Activated CD4-positive, alpha-beta T cell treated with anti-CD3 and anti-CD28 coated beads, Interleukin-2, amount 50 U/mL, for 16 hours (primary cell): ENCODE measurements at regions not wholly inside any gene's neighbourhood (a gene's known extent, or its start where the extent isn't known, plus 50 kb on each side); places are given as distances from the start of the nearest gene placed in this dataset.

ENCODE experiments used
- DNase-seq: peaks from one replicate; pipeline ENCODE4 v3.0.0-alpha.2; 2020

DNA sequence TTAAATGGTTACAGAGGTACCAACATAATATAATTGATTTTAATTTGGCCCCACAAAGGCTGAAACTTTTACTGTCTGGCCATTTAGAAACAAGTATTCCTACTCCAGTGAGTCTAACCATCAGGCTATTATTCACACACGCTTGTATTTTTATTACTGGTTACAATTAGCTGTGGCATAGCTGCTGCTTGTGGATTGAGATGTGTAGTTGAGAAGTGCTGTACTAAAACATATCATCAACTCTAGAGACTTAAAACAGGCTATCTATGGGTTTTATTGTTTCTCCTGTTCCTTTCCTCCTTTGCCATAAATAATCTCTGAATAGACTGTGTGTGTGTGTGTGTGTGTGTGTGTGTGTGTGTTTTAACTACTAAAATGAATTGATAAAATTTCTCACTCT, 530.2 kb downstream of the CCDC85A start:
- DNase-seq, result no peak

- DNase-seq, result no peak
Measured at GRCh38 chr2:56714400-56714799, 530.6 kb downstream of the CCDC85A start.

DNA sequence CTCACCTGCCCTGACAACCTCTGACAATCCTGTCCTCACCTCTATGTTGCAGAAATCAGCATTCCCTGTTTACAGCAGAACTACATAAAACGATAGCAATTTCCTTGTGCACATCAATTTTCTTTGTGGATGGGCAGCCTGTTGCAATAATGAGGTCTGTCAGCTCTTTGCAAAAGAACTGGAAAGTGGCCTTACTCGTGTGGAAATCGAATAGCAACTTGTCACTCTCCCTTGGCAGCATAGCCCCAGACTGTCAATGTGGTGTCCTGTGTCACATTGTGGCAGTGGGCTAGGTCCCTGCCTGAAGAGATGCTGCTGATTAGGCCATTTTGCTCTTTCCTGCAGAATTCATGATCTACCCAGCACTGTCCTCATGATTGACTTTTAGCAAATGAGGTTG, 531.9 kb downstream of the CCDC85A start:
- no peak for DNase-seq

GRCh38 chr2:56718413-56718812, 534.6 kb downstream of the CCDC85A start:
- no peak for DNase-seq

- no peak for DNase-seq
Measured at GRCh38 chr2:56729212-56729611, 545.4 kb downstream of the CCDC85A start.

DNA sequence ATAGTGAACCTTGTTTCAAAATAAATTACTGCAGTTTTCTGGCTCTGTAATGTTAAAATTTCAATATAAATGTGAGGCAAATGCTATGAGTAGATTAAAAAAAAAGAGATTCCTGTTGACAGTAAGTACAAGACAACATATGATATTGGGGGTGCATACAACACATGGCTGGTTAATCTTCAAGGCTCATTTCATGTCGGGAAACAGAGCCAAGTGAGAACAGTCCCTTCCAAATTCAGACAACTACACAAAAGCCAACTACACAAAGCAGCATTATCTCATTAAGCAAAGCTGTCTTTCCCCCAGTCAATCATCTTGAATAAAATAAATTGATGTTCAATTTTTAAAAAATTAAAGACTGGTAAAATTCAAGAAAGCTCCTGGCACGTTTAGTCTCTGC, 549.2 kb downstream of the CCDC85A start:
- DNase-seq, result no peak

- DNase-seq, result no peak
Measured at GRCh38 chr2:56739413-56739812, 555.6 kb downstream of the CCDC85A start.

DNA sequence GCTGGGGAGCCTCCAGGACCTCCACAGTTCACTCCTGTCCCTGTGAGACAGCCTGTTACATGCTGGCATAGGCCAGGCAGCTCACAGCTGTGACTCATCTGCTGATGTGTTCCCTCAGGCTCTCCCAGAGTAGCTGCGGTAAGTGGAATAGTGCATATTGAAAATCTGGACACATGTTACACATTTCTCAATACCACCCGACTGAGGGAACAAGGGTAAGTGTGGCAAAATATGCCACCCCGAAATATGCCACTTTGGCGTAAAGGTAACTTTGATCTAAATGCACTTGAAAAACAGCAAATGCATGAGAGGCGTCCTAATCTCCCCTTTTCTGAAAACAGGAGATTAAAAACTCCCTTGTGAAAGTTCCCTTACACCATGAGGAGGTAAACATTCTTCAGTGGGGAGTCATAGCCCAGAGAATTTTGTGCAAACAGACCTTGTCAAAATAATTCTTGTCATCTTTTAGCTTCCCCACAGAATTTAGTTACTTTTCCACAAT, 557.9 kb downstream of the CCDC85A start:
- DNase-seq, result no peak

GRCh38 chr2:56743807-56744206, 560.0 kb downstream of the CCDC85A start:
- no peak for DNase-seq

- peak; percentile 3 for DNase-seq
Measured at GRCh38 chr2:56749152-56749752, 565.5 kb downstream of the CCDC85A start.

DNA sequence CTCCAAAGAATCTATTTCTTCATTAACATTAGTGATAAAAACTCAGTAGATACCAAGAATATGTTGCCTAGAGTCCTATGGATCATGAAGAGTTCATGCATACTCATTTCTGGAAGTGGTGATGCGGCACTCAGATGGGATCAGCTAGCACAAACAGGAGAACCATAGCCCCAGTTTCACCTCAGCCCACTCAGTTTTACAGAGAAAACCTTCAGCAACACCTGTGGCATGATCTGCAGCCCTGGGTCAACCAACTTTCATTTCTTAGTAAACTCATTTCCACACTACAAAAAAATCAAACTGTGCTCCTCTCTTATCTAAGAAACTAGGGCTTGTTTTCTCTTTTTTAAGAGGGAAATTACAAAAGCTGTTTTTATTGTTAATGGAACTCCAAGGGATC, 569.4 kb downstream of the CCDC85A start:
- no peak for DNase-seq

- DNase-seq, result no peak
Measured at GRCh38 chr2:56754066-56754615, 570.4 kb downstream of the CCDC85A start.

- DNase-seq, result no peak
Measured at GRCh38 chr2:56754627-56755026, 570.8 kb downstream of the CCDC85A start.

GRCh38 chr2:56757884-56758545, 574.2 kb downstream of the CCDC85A start:
- DNase-seq, result no peak

GRCh38 chr2:56763683-56764082, 579.9 kb downstream of the CCDC85A start:
- DNase-seq, result no peak

DNA sequence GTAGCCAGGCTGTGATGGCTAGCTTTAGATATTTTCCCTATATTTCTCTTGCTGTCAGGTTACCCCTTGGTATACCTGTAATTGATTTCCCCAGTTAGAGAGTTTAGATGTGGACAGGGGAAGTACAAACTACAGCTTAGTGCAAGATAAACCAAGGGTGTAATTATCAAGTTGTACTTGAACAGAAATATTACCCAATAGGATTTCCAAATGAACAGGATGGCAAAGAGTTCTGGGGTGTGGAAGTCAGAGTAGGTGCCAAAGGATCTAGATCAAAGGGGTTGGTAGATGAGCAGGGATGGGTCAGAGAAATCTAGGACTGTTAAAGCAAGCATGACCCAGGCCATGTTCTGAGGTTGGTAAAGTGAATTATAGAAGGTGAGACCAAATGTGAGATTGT, 585.2 kb downstream of the CCDC85A start:
- DNase-seq, result no peak

DNA sequence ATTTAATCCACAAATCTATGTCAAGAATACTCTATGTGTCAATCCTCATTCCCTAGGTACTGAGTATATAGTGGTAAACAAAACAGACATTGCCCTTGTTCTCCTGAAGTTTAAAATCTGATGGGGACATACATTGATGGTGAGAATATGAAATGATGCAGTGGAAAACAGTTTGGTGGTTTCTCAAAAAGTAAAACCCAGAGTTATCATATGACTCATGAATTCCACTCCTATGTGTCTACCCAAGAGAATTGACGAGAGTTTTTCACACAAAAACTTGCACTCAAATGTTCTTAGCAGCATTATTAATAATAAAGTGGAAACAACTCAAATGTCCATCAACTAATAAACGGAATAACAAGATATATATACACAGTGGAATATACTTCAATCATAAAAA, 586.7 kb downstream of the CCDC85A start:
- peak; percentile 0 for DNase-seq

DNA sequence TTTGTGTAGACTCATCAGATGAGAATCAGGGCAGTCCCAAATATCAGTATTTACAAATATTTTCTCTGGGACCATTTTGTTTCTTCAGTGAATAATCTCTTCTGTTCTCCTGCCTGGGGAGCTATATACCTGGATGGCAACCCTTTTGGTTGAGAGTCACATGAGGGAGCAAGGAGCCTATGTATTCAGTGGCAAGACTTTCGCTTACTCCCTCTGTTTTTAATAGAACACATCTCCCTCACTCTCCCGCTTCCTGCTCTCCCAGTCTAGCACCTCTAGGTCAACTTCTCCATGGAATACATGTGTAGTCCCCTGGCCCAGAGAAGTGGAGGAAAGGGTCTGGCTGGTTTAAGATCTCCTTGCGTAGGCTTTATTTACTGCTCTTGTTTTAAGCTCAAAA, 600.3 kb downstream of the CCDC85A start:
- DNase-seq, result no peak

GRCh38 chr2:56801214-56801613, 617.4 kb downstream of the CCDC85A start:
- no peak for DNase-seq

- DNase-seq, result no peak
Measured at GRCh38 chr2:56801770-56802169, 618.0 kb downstream of the CCDC85A start.

GRCh38 chr2:56803596-56803995, 619.8 kb downstream of the CCDC85A start:
- DNase-seq, result no peak

DNA sequence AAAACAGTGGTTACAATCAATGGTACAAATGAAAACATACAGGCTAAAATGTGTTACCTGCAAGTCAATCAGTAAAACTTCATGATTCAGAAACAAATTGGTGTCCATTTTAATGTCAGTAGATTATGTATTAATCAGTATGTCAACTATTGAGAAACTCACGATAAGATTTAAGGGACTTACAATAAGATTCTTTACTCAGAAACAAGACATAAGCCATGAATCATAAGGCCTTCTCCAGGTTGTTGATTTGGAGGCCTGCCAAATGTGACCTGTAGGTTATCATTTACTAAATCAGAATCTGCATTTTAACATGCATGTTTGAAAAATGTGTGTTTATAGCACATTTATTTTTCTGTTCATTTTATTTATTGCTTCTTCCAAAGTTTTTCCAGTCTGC, 623.1 kb downstream of the CCDC85A start:
- no peak for DNase-seq

- DNase-seq, result no peak
Measured at GRCh38 chr2:56807861-56808260, 624.1 kb downstream of the CCDC85A start.

DNA sequence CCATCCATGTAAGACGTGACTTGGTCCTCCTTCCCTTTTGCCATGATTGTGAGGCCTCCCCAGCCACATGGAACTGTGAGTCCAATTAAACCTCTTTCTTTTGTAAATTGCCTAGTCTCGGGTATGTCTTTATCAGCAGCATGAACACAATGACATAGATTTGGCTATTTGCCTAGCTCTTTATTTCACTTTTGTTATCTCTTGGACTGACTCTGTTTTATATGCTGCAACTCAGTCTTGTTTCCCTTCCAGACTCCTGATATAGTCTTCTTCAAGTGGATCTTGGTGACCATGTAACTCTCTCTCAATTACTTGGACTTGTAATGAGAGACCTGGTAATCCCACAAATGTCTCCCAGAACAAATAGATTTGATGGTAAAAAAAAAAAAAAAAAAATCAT, 627.6 kb downstream of the CCDC85A start:
- no peak for DNase-seq

GRCh38 chr2:56812432-56812831, 628.6 kb downstream of the CCDC85A start:
- no peak for DNase-seq
